HG03159 (cell line): ENCODE measurements at regions not wholly inside any gene's neighbourhood (a gene's known extent, or its start where the extent isn't known, plus 50 kb on each side); places are given as distances from the start of the nearest gene placed in this dataset.
"Not testable (repeated sequence)": the region's sequence is repeated elsewhere in the genome, so short reads cannot be mapped to it uniquely, and the experiment has no call there.

Experiments
- ATAC-seq: cut with Tn5 transposase; IDR thresholded peaks from one replicate; pipeline ENCODE4 v1.9.1; 2021; ENCODE audit warnings: mild to moderate bottlenecking, moderate library complexity; ENCODE audit not compliant: unreplicated experiment

GRCh38 chr6:44037847-44038542 lies 89.3 kb downstream of the MRPL14 start:
- no peak for ATAC-seq

GRCh38 chr6:44037276-44037675 lies 90.0 kb downstream of the MRPL14 start:
- ATAC-seq: not testable (repeated sequence)

- ATAC-seq: no peak
Measured at GRCh38 chr6:44036699-44037101, 90.6 kb downstream of the MRPL14 start.

- ATAC-seq: no peak
Measured at GRCh38 chr6:44036196-44036595, 91.1 kb downstream of the MRPL14 start.

- ATAC-seq: no peak
Measured at GRCh38 chr6:44035621-44036020, 91.6 kb downstream of the MRPL14 start.

GRCh38 chr6:44034931-44035345 lies 92.3 kb downstream of the MRPL14 start:
- no peak for ATAC-seq

GRCh38 chr6:44034391-44034861 lies 92.8 kb downstream of the MRPL14 start:
- ATAC-seq: no peak

- no peak for ATAC-seq
Measured at GRCh38 chr6:44030812-44031454, 96.3 kb downstream of the MRPL14 start.

- ATAC-seq: no peak
Measured at GRCh38 chr6:44029444-44030185, 97.6 kb downstream of the MRPL14 start.

- no peak for ATAC-seq
Measured at GRCh38 chr6:44028789-44029310, 98.4 kb downstream of the MRPL14 start.

- no peak for ATAC-seq
Measured at GRCh38 chr6:44025226-44025625, 102.0 kb downstream of the MRPL14 start.

- ATAC-seq: no peak
Measured at GRCh38 chr6:44024574-44025219, 102.6 kb downstream of the MRPL14 start.

- no peak for ATAC-seq
Measured at GRCh38 chr6:44023586-44024454, 103.4 kb downstream of the MRPL14 start.

- no peak for ATAC-seq
Measured at GRCh38 chr6:44022671-44023352, 104.4 kb downstream of the MRPL14 start.

GRCh38 chr6:44022296-44022661 lies 105.0 kb downstream of the MRPL14 start:
- no peak for ATAC-seq

GRCh38 chr6:44021589-44022295 lies 105.5 kb downstream of the MRPL14 start:
- ATAC-seq: no peak

GRCh38 chr6:44020664-44021425 lies 106.4 kb downstream of the MRPL14 start:
- ATAC-seq: no peak

GRCh38 chr6:44020148-44020547 lies 107.1 kb downstream of the MRPL14 start:
- no peak for ATAC-seq
